GM23338 (cell line): ENCODE measurements at regions not wholly inside any gene's neighbourhood (a gene's known extent, or its start where the extent isn't known, plus 50 kb on each side); places are given as distances from the start of the nearest gene placed in this dataset.

ENCODE experiments used
- ATAC-seq: fragments of 200-7000 bp; cut with Tn5 transposase; 3 replicates; pipeline ENCODE4 v1.9.1; 2020
- DNase-seq: peaks from one replicate; pipeline ENCODE4 v3.0.0-alpha.2; 2015; ENCODE audit warnings: low spot score
- H2AFZ ChIP-seq: fragments of 200-600 bp; sonication (generic); 2 replicates; pipeline ENCODE4 v1.8.0; 2016; ENCODE audit warnings: antibody characterized with exemption, mild to moderate bottlenecking, moderate library complexity
- H3F3A ChIP-seq: fragments of 200-600 bp; sonication (generic); replicated peaks from 2 replicates; pipeline ENCODE4 v1.8.0; 2017; ENCODE audit warnings: antibody characterized with exemption, mixed run types, low read depth
- H3K27ac ChIP-seq: fragments of 200-600 bp; sonication (generic); 2 replicates; pipeline ENCODE4 v1.6.1; 2016; ENCODE audit warnings: low read depth
- H3K27me3 ChIP-seq: fragments of 200-600 bp; sonication (generic); 2 replicates; pipeline ENCODE4 v1.8.0; 2016; ENCODE audit warnings: mild to moderate bottlenecking, mixed run types, moderate library complexity; ENCODE audit not compliant: insufficient read depth
- H3K36me3 ChIP-seq: fragments of 200-600 bp; sonication (generic); 2 replicates; pipeline ENCODE4 v1.8.0; 2016; ENCODE audit warnings: mild to moderate bottlenecking; ENCODE audit not compliant: insufficient read depth
- H3K4me1 ChIP-seq: fragments of 200-600 bp; sonication (generic); 2 replicates; pipeline ENCODE4 v1.8.0; 2016; ENCODE audit warnings: mild to moderate bottlenecking, moderate library complexity; ENCODE audit not compliant: insufficient read depth
- H3K4me2 ChIP-seq: fragments of 200-600 bp; sonication (generic); 2 replicates; pipeline ENCODE4 v1.7.1; 2017; ENCODE audit warnings: mixed run types
- H3K4me3 ChIP-seq: fragments of 200-600 bp; sonication (generic); 2 replicates; pipeline ENCODE4 v1.6.1; 2016; ENCODE audit warnings: mixed run types
- H3K79me2 ChIP-seq: fragments of 200-600 bp; sonication (generic); replicated peaks from 2 replicates; pipeline ENCODE4 v1.8.0; 2017; ENCODE audit warnings: mild to moderate bottlenecking; ENCODE audit not compliant: insufficient read depth
- H3K9me2 ChIP-seq: fragments of 200-600 bp; sonication (generic); 2 replicates; pipeline ENCODE4 v1.8.0; 2017; ENCODE audit not compliant: insufficient read depth
- H4K20me1 ChIP-seq: fragments of 200-600 bp; sonication (generic); replicated peaks from 2 replicates; pipeline ENCODE4 v1.8.0; 2017; ENCODE audit warnings: mild to moderate bottlenecking; ENCODE audit not compliant: insufficient read depth
- H3K27ac Mint-ChIP-seq: 2 replicates; pipeline ENCODE4 v1.8.0; 2020; ENCODE audit warnings: inconsistent platforms, mild to moderate bottlenecking, moderate library complexity, mixed read lengths
- H3K27me3 Mint-ChIP-seq: 3 replicates; pipeline ENCODE4 v1.8.0; 2022; ENCODE audit warnings: low read depth, mild to moderate bottlenecking, moderate library complexity, mixed read lengths, inconsistent platforms; ENCODE audit not compliant: insufficient read depth, poor library complexity
- H3K36me3 Mint-ChIP-seq: 3 replicates; pipeline ENCODE4 v1.8.0; 2021; ENCODE audit warnings: low read depth, mild to moderate bottlenecking, inconsistent platforms, moderate library complexity, mixed read lengths
- H3K4me1 Mint-ChIP-seq: 3 replicates; pipeline ENCODE4 v1.8.0; 2020; ENCODE audit warnings: mild to moderate bottlenecking, inconsistent platforms, mixed read lengths
- H3K4me3 Mint-ChIP-seq: 3 replicates; pipeline ENCODE4 v1.8.0; 2021; ENCODE audit warnings: moderate library complexity, mild to moderate bottlenecking, inconsistent platforms, mixed read lengths
- H3K9me3 Mint-ChIP-seq: 3 replicates; pipeline ENCODE4 v1.8.0; 2020; ENCODE audit warnings: moderate library complexity, mild to moderate bottlenecking, inconsistent platforms, mixed read lengths
- CREB1 ChIP-seq: fragments of 250-450 bp; sonication (Bioruptor Pico); IDR thresholded peaks from 2 replicates; pipeline ENCODE4 v1.5.0; 2020; ENCODE audit warnings: low read depth, mild to moderate bottlenecking, moderate library complexity
- ETS1 ChIP-seq: IDR thresholded peaks from 2 replicates; pipeline ENCODE4 v1.6.1; 2016; ENCODE audit warnings: antibody characterized with exemption
- EZH2 ChIP-seq: fragments of 200-600 bp; sonication (generic); IDR thresholded peaks from one replicate; pipeline ENCODE4 v1.8.0; 2017; ENCODE audit warnings: antibody characterized with exemption, mild to moderate bottlenecking, low read depth; ENCODE audit not compliant: unreplicated experiment
- EZH2phosphoT487 ChIP-seq: fragments of 200-600 bp; sonication (generic); IDR thresholded peaks from one replicate; pipeline ENCODE4 v1.8.1; 2018; ENCODE audit warnings: antibody characterized with exemption; ENCODE audit not compliant: unreplicated experiment
- JUNB ChIP-seq: IDR thresholded peaks from one replicate; pipeline ENCODE4 v1.6.1; 2016; ENCODE audit warnings: antibody characterized with exemption; ENCODE audit not compliant: unreplicated experiment
- NANOG ChIP-seq: IDR thresholded peaks from 2 replicates; pipeline ENCODE4 v1.6.1; 2016; ENCODE audit warnings: antibody characterized with exemption, borderline replicate concordance
- POLR2AphosphoS5 ChIP-seq: IDR thresholded peaks from 2 replicates; pipeline ENCODE4 v1.6.1; 2016; ENCODE audit warnings: antibody characterized with exemption, low read depth
- REST ChIP-seq: IDR thresholded peaks from one replicate; pipeline ENCODE4 v1.6.1; 2018; ENCODE audit warnings: antibody characterized with exemption; ENCODE audit not compliant: unreplicated experiment
- STAT1 ChIP-seq: IDR thresholded peaks from one replicate; pipeline ENCODE4 v1.6.1; 2016; ENCODE audit warnings: antibody characterized with exemption; ENCODE audit not compliant: unreplicated experiment
- ZNF114 ChIP-seq: fragments of 250-450 bp; sonication (Bioruptor Pico); IDR thresholded peaks from 2 replicates; pipeline ENCODE4 v1.5.0; 2020; ENCODE audit warnings: mild to moderate bottlenecking, moderate library complexity
- ZNF331 ChIP-seq: fragments of 250-450 bp; sonication (Bioruptor Pico); IDR thresholded peaks from 2 replicates; pipeline ENCODE4 v1.5.0; 2020; ENCODE audit warnings: low read depth, mild to moderate bottlenecking, moderate library complexity
- ZNF462 ChIP-seq: fragments of 250-450 bp; sonication (Bioruptor Pico); IDR thresholded peaks from 2 replicates; pipeline ENCODE4 v1.5.0; 2020; ENCODE audit warnings: mild to moderate bottlenecking, moderate library complexity
- TF ChIP-seq, protein P1 (sequence below), 2 experiments: fragments of 200-600 bp in 1 of 2; sonication (generic) in 1 of 2; conservative IDR thresholded peaks; 2 replicates each; pipeline versions ENCODE4 v1.5.1 to v1.6.1; 2016 to 2017; ENCODE audit warnings: antibody characterized with exemption in 2 of 2, low read depth in 2 of 2, mild to moderate bottlenecking in 2 of 2, moderate library complexity in 1 of 2

- TF ChIP-seq STAT1, result no peak
- no peak for TF ChIP-seq EZH2
- no peak for TF ChIP-seq NANOG
- TF ChIP-seq JUNB, result no peak
Observed at GRCh38 chr4:111921714-111922113, 223.5 kb upstream of the FAM241A start (continued).

DNA sequence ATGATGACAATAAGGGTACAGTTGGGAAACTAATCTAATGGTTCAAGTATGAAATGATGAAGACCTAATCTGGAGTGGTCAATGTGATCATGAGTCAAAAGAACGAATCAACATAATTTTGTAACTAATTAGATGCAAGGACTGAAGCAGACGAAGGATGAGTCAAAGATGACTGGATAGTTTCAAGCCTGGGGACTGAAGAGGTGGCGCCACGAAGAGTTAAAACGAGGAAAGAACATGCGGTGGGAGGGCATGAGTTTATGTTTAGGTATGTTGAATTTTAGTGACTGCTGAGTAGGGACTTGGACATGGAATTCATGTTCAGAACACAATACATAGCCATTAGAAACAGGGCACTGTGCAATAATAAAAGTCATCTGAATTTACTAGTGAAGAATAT lies 221.5 kb upstream of the FAM241A start:
- Mint-ChIP-seq H3K4me1 (no peaks in the 10 kb centered on the region), H3K27me3 (peaks cover 4% of the 10 kb centered on the region), H3K9me3 (no peaks in the 10 kb centered on the region), H3K4me3 (no peak overlapping the region), H3K27ac (no peak overlapping the region), H3K36me3 (no peaks in the 10 kb centered on the region)
- DNase-seq (no peak), ATAC-seq (no peak)
- no peaks in the 10 kb centered on the region for H4K20me1 ChIP-seq
- no peaks in the 10 kb centered on the region for H3K36me3 ChIP-seq
- H3F3A ChIP-seq, result no peaks in the 10 kb centered on the region
- H3K4me1 ChIP-seq, result no peaks in the 10 kb centered on the region
- no peak overlapping the region for H3K4me2 ChIP-seq
- H3K27me3 ChIP-seq, result no peaks in the 10 kb centered on the region
- H3K4me3 ChIP-seq, result no peak overlapping the region
- no peaks in the 10 kb centered on the region for H3K9me2 ChIP-seq
- no peak overlapping the region for H2AFZ ChIP-seq
- TF ChIP-seq ZNF114 (CRISPR knock-in tag) (no peak), EZH2 (no peak), ZNF331 (CRISPR knock-in tag) (no peak), ZNF462 (CRISPR knock-in tag) (no peak), CREB1 (CRISPR knock-in tag) (no peak), NANOG (no peak), JUNB (no peak), POLR2AphosphoS5 (no peak), STAT1 (no peak), REST (no peak), ETS1 (no peak), EZH2phosphoT487 (no peak)
- TF ChIP-seq, protein P1, sequence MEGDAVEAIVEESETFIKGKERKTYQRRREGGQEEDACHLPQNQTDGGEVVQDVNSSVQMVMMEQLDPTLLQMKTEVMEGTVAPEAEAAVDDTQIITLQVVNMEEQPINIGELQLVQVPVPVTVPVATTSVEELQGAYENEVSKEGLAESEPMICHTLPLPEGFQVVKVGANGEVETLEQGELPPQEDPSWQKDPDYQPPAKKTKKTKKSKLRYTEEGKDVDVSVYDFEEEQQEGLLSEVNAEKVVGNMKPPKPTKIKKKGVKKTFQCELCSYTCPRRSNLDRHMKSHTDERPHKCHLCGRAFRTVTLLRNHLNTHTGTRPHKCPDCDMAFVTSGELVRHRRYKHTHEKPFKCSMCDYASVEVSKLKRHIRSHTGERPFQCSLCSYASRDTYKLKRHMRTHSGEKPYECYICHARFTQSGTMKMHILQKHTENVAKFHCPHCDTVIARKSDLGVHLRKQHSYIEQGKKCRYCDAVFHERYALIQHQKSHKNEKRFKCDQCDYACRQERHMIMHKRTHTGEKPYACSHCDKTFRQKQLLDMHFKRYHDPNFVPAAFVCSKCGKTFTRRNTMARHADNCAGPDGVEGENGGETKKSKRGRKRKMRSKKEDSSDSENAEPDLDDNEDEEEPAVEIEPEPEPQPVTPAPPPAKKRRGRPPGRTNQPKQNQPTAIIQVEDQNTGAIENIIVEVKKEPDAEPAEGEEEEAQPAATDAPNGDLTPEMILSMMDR (conservative IDR thresholded peaks at IDR 0.05; ENCODE audit: low read depth in 2 of 2), result no peak
- no peak overlapping the region for H3K27ac ChIP-seq
- no peaks in the 10 kb centered on the region for H3K79me2 ChIP-seq
